GM21786 (cell line): ENCODE measurements at regions not wholly inside any gene's neighbourhood (a gene's known extent, or its start where the extent isn't known, plus 50 kb on each side); places are given as distances from the start of the nearest gene placed in this dataset.

Experiments
- ATAC-seq: cut with Tn5 transposase; IDR thresholded peaks from one replicate; pipeline ENCODE4 v1.9.1; 2021; ENCODE audit not compliant: unreplicated experiment

- no peak for ATAC-seq
Measured at GRCh38 chr2:237242091-237242536, 156.4 kb downstream of the COPS8 start.

GRCh38 chr2:237243487-237243886 lies 157.8 kb downstream of the COPS8 start:
- no peak for ATAC-seq

- no peak for ATAC-seq
Measured at GRCh38 chr2:237244178-237244577, 158.5 kb downstream of the COPS8 start.

GRCh38 chr2:237244976-237245646 lies 159.4 kb downstream of the COPS8 start:
- ATAC-seq = no peak

- ATAC-seq = no peak
Measured at GRCh38 chr2:237250599-237250998, 163.4 kb downstream of the COL6A3 start.

- no peak for ATAC-seq
Measured at GRCh38 chr2:237251986-237252385, 162.0 kb downstream of the COL6A3 start.

GRCh38 chr2:237253046-237253702 lies 160.8 kb downstream of the COL6A3 start:
- no peak for ATAC-seq

- ATAC-seq = no peak
Measured at GRCh38 chr2:237254369-237254861, 159.5 kb downstream of the COL6A3 start.

- ATAC-seq = no peak
Measured at GRCh38 chr2:237254911-237255578, 158.9 kb downstream of the COL6A3 start.

GRCh38 chr2:237256887-237257286 lies 157.1 kb downstream of the COL6A3 start:
- ATAC-seq = no peak

- ATAC-seq = no peak
Measured at GRCh38 chr2:237257471-237257951, 156.5 kb downstream of the COL6A3 start.

- ATAC-seq = no peak
Measured at GRCh38 chr2:237258116-237258515, 155.8 kb downstream of the COL6A3 start.

- ATAC-seq = no peak
Measured at GRCh38 chr2:237258615-237259014, 155.3 kb downstream of the COL6A3 start.

- no peak for ATAC-seq
Measured at GRCh38 chr2:237259201-237259600, 154.8 kb downstream of the COL6A3 start.

- no peak for ATAC-seq
Measured at GRCh38 chr2:237260039-237260620, 153.8 kb downstream of the COL6A3 start.

GRCh38 chr2:237260686-237261085 lies 153.3 kb downstream of the COL6A3 start:
- no peak for ATAC-seq

GRCh38 chr2:237261327-237261726 lies 152.6 kb downstream of the COL6A3 start:
- ATAC-seq = no peak

GRCh38 chr2:237262838-237263771 lies 150.9 kb downstream of the COL6A3 start:
- ATAC-seq = no peak

GRCh38 chr2:237264480-237265219 lies 149.3 kb downstream of the COL6A3 start:
- ATAC-seq = no peak
